Small intestine (tissue), 7 donors: ENCODE measurements at regions not wholly inside any gene's neighbourhood (a gene's known extent, or its start where the extent isn't known, plus 50 kb on each side); places are given as distances from the start of the nearest gene placed in this dataset.

Experiments used
- DNase-seq, 2 donors: peaks; one replicate each; pipeline versions ENCODE4 v3.0.0 to v3.0.0-alpha.2; 2013
- FAIRE-seq: peaks from 2 replicates; lab custom pipeline; 2012; peaks lifted over from hg19 to GRCh38; lab: Jason Lieb, UNC
- H3K27ac ChIP-seq, 3 donors: one replicate each; pipeline ENCODE4 v1.5.1; 2013; ENCODE audit warnings: low read length in 2 of 3, mild to moderate bottlenecking in 2 of 3, control low read depth in 1 of 3, inconsistent platforms in 1 of 3, low read depth in 1 of 3, moderate library complexity in 1 of 3
- H3K27me3 ChIP-seq, 3 donors: one replicate each; pipeline ENCODE4 v1.6.1; 2013; ENCODE audit warnings: low read length in 3 of 3, inconsistent platforms in 1 of 3; ENCODE audit not compliant: control insufficient read depth in 3 of 3, insufficient read depth in 3 of 3
- H3K36me3 ChIP-seq, 3 donors: one replicate each; pipeline ENCODE4 v1.6.1; 2013; ENCODE audit warnings: low read length in 3 of 3, inconsistent platforms in 1 of 3, low read depth in 1 of 3, mild to moderate bottlenecking in 1 of 3, moderate library complexity in 1 of 3; ENCODE audit not compliant: control insufficient read depth in 3 of 3, insufficient read depth in 2 of 3
- H3K4me1 ChIP-seq, 3 donors: one replicate each; pipeline ENCODE4 v1.6.1; 2013; ENCODE audit warnings: low read length in 2 of 3, inconsistent platforms in 1 of 3, low read depth in 1 of 3, mild to moderate bottlenecking in 1 of 3, moderate library complexity in 1 of 3; ENCODE audit not compliant: control insufficient read depth in 3 of 3, insufficient read depth in 2 of 3
- H3K4me3 ChIP-seq, 3 donors: one replicate each; pipeline ENCODE4 v1.5.1; 2013; ENCODE audit warnings: low read length in 3 of 3, control low read depth in 1 of 3, inconsistent platforms in 1 of 3, low read depth in 1 of 3, mild to moderate bottlenecking in 1 of 3, moderate library complexity in 1 of 3
- H3K9me3 ChIP-seq, 2 donors: one replicate each; pipeline ENCODE4 v1.6.1; 2013; ENCODE audit warnings: low read depth in 1 of 2, low read length in 1 of 2; ENCODE audit not compliant: control insufficient read depth in 2 of 2, insufficient read depth in 1 of 2
- WGBS, 3 donors: extraction: QIAGEN DNeasy Blood & Tissue Kit; methylation state at CpG; one replicate each; pipeline ENCODE4 v1.1.7; 2013; 5-methylcytosine and 5-hydroxymethylcytosine counted together
- donor health status: healthy with polysubstance abuse.
- donor health status: control.
- donor health status: control.
- donor health status: Bipolar disorder and iron deficiency.
- donor health status: healthy.

DNA sequence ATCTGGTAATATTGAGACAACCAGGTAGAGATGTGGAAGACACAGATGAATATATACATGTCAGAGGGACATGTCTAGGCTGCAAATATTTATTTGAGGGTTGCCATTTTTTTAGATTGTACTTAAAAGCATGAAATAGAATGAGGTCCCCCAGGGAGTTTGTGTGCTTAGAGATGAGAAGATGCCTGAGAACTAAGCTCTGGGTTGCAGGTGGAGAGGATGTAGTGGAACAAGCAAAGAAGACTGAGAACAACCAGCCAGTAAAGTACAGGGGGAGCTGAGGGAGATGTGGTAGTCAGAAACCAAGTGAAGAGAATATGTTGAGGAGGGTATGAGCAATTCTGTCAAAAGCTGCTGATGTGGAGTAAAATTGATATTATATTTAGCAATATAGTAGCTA, 95.6 kb upstream of the UNC5C start:
- Histone ChIP-seq H3K9me3 (no peaks in the 10 kb centered on the region), H3K36me3 (no peaks in the 10 kb centered on the region), H3K4me1 (no peaks in the 10 kb centered on the region), H3K4me3 (no peak overlapping the region), H3K27me3 (no peaks in the 10 kb centered on the region), H3K27ac (no peak overlapping the region)
- no peak for DNase-seq
- no peak for FAIRE-seq

DNA sequence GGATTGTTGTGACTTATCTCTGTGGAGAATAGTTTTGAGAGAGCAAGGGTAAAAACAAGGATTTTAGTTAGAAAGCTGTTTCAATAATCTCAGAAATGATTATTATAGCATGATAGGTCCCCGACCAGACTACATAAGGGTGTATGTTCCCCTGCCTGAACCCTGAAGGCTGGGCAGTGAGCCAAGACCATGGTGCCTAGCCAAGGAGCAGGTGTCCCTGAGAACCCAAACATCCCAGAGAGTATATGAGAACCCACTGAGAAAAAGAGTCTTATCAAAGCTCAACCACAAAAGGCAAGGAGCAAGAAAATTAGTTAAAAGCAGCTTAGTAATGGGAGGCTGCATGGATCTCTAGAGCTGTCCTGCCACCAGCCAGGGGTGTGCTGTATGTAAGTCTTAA, 94.9 kb upstream of the UNC5C start:
- DNase-seq (no peak), FAIRE-seq (no peak)
- no peaks in the 10 kb centered on the region for H3K4me1 ChIP-seq
- 7 to 38% (median 7%) methylated on average over 1 of the region's 1 CpG for WGBS, 3 donors
- H3K27me3 ChIP-seq, result no peaks in the 10 kb centered on the region
- H3K4me3 ChIP-seq, result no peak overlapping the region
- H3K27ac ChIP-seq, result no peak overlapping the region
- no peaks in the 10 kb centered on the region for H3K9me3 ChIP-seq
- no peaks in the 10 kb centered on the region for H3K36me3 ChIP-seq

DNA sequence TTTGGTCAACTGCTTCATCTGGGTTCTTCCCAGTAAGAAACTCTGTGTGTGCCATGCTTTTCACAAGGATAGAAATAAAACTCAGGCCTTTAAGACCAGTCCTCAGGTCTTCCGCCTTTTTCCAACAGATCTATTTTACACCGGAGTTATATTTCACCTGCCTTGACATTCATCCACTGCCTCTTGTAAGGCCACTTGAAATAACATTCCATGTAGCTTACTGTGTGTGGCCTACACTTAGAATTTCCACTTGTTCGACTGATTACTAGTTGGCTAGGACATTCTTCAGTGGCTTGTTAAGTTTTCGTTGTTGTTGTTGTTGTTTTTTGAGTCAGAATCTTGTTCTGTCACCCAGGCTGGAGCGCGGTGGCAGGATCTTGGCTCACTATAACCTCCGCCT, 92.8 kb upstream of the UNC5C start:
- FAIRE-seq (no peak), DNase-seq (no peak)
- H3K9me3 ChIP-seq, result no peaks in the 10 kb centered on the region
- no peaks in the 10 kb centered on the region for H3K36me3 ChIP-seq
- no peak overlapping the region for H3K4me3 ChIP-seq
- no peaks in the 10 kb centered on the region for H3K4me1 ChIP-seq
- no peaks in the 10 kb centered on the region for H3K27me3 ChIP-seq
- WGBS, 3 donors, result 89 to 90% (median 90%) methylated on average over 7 of the region's 7 CpGs
- no peak overlapping the region for H3K27ac ChIP-seq

DNA sequence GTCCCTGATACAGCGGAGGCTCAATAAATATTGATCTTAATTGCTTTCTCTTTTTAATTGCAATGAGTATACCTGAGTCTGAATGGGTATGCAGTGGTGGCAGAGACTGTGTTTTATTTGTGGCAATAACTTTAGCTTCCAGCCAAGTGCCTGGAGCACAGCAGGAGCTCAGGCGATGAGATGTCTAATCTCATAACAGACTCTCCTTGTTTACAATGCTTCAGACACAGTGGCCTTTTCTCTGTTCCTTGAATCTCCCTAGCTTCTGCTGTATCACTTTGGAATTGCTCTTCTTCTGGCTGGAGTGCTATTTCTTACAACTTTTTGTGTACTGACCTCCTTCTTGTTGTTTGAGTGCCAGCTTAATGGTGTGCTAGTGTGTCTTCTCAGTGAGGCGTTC, 91.5 kb upstream of the UNC5C start:
- WGBS, 3 donors, result 74 to 85% (median 83%) methylated on average over 3 of the region's 3 CpGs
- no peaks in the 10 kb centered on the region for H3K36me3 ChIP-seq
- no peaks in the 10 kb centered on the region for H3K9me3 ChIP-seq
- FAIRE-seq, result no peak
- DNase-seq, result no peak
- no peak overlapping the region for H3K27ac ChIP-seq
- no peak overlapping the region for H3K4me3 ChIP-seq
- H3K4me1 ChIP-seq, result no peaks in the 10 kb centered on the region
- H3K27me3 ChIP-seq, result no peaks in the 10 kb centered on the region

DNA sequence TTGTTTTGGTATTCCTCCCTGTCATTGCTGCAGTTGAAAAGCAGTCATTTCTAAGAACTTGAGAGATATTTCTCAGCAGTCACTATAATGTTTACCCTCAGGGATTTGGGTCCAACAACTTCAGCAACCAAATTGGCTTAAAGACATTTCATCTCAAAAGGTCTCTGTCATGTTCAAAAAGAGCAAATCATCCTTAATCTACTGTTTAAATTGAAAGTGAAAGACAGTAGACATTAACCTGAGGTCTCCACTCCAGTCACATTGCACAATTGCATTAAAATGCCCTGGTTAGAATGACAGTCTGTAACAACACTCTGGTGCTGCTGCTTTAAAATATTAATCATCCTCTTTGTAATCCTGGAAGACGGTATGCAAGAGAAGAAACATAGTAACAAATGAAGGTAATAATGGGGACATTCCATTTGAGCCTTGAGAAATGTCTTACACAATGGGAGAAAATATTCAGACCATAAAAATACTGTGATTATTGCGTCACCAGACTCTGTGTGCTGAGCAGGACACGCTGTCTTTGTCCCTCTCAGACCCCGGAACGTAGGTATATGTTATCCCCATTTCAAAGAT, 90.2 kb upstream of the UNC5C start:
- no peaks in the 10 kb centered on the region for H3K27me3 ChIP-seq
- no peak overlapping the region for H3K27ac ChIP-seq
- no peaks in the 10 kb centered on the region for H3K36me3 ChIP-seq
- FAIRE-seq (no peak), DNase-seq (no peak)
- WGBS, 3 donors, result 58 to 73% (median 68%) methylated on average over 5 of the region's 5 CpGs
- H3K9me3 ChIP-seq, result no peaks in the 10 kb centered on the region
- H3K4me3 ChIP-seq, result no peak overlapping the region
- no peaks in the 10 kb centered on the region for H3K4me1 ChIP-seq

DNA sequence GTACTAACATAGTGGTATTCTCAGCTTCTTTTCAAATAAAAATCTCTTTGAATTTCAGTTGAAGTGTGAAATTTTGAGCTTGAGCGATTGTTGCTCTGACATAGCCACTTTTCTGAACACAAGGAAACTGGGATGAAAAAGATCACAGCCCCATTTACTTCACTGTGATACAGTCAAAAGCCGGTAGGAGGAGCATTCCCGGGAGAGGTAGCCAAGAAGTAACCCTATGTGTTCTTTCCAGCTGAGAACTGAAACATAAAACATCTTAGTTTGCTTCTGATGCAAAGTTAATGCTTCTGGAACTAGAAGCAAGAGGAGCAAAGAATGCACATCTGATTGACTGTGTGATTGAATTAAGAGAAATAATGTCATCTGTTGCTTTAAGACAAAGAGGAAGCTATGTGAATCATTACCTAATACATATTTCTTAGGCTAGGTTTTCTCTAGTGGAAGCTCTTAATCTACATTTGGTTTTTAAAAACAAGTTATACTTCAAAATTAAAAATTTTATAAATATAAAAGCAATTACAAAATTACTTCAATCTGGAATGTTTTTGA, 88.3 kb upstream of the UNC5C start:
- no peak for FAIRE-seq

DNA sequence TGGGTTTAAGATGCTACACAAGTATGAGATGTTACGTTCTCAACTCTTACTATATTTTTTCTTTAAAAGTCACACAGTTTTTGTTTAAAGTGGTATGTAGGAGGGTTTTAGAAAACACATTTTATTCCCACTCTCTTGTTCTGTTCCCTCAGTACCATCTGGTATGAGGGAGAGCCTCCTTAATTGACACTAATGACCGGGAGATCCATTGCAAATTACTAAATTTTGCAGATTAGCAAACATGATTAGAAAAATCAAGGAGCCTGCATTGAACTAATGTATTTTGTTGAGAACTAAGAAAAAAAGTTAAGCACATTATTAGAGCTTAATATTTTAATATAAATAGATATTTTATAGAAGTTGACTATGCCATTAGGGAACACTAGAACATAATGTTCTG, 87.3 kb upstream of the UNC5C start:
- Histone ChIP-seq H3K4me1 (no peaks in the 10 kb centered on the region), H3K36me3 (no peaks in the 10 kb centered on the region), H3K4me3 (no peak overlapping the region), H3K27ac (no peak overlapping the region), H3K27me3 (no peaks in the 10 kb centered on the region), H3K9me3 (no peaks in the 10 kb centered on the region)
- FAIRE-seq (no peak), DNase-seq (no peak)
- 64 to 94% (median 65%) methylated on average over 2 of the region's 2 CpGs for WGBS, 3 donors

More for the DNA sequence above, 88.3 kb upstream of the UNC5C start:
- no peaks in the 10 kb centered on the region for H3K9me3 ChIP-seq
- DNase-seq, result peak in 1 of 2 donors; percentile 5
- WGBS, 3 donors, result 27 to 41% (median 37%) methylated on average over 3 of the region's 3 CpGs
- no peak overlapping the region for H3K27ac ChIP-seq
- no peak overlapping the region for H3K4me3 ChIP-seq
- no peaks in the 10 kb centered on the region for H3K4me1 ChIP-seq
- H3K27me3 ChIP-seq, result no peaks in the 10 kb centered on the region
- no peaks in the 10 kb centered on the region for H3K36me3 ChIP-seq

DNA sequence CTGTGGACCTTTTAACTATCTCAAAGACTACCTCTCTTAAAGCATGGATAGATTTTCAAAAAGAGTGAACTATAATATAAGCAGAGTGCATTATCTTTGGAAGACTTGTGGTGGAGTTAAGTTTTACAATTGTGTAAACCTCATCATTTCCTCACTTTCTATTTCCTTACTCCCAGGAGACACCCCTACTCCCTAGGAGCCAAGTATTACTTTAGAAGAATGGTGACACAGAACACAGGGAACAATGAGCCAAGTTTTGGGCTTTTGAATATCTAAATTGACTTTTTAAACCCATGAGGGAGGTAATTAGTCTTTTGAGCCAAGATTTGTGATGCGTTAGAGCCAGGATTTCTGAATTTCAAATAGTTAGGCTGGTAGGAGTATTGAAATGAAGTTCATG, 78.9 kb upstream of the UNC5C start:
- Histone ChIP-seq H3K9me3 (no peaks in the 10 kb centered on the region), H3K36me3 (no peaks in the 10 kb centered on the region), H3K27me3 (no peaks in the 10 kb centered on the region), H3K4me1 (no peaks in the 10 kb centered on the region), H3K4me3 (no peak overlapping the region), H3K27ac (no peak overlapping the region)
- WGBS, 3 donors, result 72 to 91% (median 78%) methylated on average over 1 of the region's 1 CpG
- DNase-seq, result no peak
- FAIRE-seq, result no peak

DNA sequence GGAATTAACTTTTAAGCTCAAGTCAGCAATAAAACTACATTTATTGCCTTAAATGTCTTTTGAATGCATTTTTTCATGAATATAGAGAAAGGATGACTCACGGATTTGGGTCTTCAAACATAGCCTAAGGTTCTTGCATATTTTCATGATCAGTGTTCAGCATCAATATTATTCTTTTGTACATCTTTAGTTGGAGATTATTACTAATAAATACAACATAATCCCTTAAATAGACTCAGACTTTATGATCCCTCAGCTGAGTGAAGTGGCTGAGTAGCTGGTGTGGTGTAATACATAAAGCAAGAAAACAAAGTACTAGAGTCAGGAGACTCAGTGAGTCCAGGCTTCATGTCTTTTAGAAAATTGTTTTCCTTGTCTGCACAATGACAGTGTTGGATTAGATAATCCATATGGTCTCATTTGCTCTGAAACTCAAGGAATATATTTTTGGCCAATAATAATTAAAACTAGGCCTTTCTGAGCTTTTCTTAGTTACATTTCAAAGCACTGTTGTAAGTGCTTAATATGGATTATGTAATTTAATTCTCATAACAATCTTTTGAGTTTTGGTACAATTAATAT, 78.3 kb upstream of the UNC5C start:
- H3K9me3 ChIP-seq, result no peaks in the 10 kb centered on the region
- DNase-seq (no peak), FAIRE-seq (no peak)
- no peak overlapping the region for H3K27ac ChIP-seq
- H3K4me1 ChIP-seq, result no peaks in the 10 kb centered on the region
- no peak overlapping the region for H3K4me3 ChIP-seq
- no peaks in the 10 kb centered on the region for H3K36me3 ChIP-seq
- WGBS, 3 donors, result 67 to 88% (median 76%) methylated on average over 1 of the region's 1 CpG
- H3K27me3 ChIP-seq, result no peaks in the 10 kb centered on the region
